COLO668 (cell line): ENCODE measurements at regions not wholly inside any gene's neighbourhood (a gene's known extent, or its start where the extent isn't known, plus 50 kb on each side); places are given as distances from the start of the nearest gene placed in this dataset.

Experiments
- DNase-seq: peaks from one replicate; lab custom pipeline; 2025; ENCODE audit not compliant: unreplicated experiment; lab: John Stamatoyannopoulos, UW

DNA sequence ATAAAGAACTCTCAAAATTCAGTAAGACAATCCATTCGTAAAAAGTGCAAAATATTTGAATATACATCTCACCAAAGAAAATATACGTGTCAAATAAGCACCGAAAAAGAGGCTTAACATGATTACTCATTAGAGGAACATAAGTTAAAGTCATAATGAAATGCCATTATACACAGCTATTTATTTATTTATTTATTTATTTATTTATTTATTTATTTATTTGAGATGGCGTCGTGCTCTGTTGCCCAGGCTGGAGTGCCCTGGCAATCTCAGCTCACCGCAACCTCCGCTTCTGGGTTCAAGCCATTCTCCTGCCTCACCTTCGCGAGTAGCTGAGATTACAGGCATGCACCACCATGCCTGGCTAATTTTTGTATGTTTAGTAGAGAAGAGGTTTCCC, 203.6 kb upstream of the UBASH3B start:
- DNase-seq = no peak

DNA sequence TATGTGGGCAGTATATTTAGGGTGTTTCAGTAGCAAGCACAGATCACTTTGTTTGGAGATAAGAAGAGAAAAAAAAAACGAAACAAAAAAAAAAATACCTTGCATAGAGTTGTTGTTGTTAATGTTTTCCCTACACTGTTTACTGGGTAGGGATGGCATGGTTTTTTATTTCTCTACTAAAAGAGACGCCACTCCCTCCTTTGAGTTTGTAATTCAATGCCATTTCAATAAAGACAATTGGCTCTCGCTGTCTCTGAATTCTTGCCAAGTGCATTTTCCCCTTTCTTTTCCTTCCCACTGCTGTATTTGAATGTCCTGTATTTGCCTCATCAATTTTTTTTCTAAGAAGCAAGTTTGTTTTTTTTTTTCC, 213.9 kb upstream of the UBASH3B start:
- no peak for DNase-seq

DNA sequence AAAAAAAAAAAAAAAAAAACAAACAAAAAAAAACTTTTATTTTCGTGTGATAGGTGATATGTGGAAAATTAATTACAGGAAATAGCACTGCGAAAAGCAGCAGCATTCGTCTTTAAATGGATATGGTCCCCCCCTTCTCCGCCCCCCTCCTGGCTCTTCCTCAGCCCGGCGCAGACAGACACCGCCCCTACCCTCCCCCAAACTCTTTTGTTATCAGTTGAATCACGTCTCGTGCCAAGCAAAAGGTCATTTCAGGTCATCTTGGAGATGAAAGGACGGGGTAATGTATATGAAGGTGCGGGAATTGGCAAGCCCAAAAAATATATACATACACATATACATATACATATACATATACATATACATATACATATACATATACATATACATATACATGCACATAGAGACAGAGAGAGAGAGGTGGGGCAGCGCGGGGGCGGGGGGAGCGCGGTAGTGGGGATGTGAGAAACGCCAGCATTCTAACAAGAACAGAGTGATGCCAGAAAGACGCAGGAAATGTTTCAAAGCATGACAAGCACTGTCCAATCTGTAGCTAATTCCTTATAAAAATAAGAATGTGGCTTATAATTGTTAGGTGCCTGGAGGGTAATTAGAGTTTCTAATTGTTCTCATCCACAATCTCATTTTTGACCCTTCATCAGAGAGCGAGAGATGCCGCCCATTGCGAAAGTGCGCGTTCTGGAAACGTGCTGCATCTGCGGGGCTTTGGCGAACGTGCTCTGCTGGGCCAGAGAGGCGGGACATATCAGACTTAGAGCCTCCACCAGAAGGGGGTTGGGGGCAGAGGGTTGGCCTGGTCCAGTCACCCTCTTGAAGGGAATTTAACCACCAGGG, 214.5 kb upstream of the UBASH3B start:
- DNase-seq = no peak

DNA sequence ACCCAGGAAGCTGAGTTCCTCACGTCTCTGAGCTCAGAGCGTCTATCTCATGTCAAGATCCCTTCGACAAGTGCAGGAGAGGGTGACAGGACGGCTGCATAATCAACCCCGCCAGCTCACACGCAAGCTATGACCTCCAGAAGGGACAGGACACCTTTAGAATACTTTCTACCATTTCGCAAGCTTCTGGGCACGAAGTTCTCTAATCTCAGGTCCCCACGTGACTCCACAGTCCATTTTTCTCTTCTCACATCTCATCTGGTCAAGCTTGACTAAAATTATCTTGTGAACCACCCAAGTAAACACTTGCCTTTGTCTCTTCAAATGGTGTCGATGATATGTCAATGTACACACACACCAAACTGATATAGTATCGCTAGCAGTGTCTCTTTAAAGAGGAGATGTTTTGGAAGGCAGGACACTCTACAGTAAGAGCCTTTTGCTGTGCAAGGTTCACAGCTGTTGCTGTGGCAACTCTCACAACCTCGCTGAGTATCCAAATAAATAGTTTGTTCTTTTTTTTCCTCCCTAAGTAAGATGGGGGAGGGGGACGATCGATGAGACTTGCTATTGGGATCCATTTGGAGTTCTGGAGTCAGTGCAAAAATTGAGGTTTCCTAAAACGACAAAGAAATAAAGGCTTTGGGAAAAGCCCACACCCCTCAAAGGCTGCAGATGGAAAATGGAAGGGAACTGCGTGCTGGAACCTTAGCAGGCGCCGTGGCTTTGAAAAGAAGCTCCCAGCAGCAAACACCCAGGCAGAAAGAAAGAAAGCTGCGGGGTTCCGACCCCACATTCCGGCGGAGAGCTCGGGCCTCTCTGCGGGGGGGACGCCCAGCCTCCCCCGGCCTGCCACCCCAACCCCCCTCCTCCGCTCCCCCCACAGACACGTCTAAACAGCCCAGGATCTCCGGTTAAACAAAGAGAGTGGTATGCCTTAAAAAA, 215.4 kb upstream of the UBASH3B start:
- no peak for DNase-seq

DNA sequence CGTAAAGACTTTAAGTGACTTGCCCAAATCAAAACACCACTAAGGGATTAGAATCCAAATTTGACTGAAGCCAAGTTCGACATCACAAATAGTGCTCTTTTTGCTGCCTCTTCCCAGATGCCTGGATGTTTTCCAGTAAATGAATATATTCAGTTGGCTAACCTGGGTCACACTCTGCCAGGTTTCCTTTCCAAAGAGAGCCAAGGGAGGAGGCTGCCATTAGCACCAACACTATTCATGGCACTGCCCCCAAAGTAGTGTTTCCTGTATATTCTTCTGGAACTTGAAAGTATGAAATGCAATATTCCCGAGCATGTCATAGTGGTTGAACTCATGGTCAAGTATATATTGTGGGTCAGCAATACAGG, 219.3 kb upstream of the UBASH3B start:
- no peak for DNase-seq

DNA sequence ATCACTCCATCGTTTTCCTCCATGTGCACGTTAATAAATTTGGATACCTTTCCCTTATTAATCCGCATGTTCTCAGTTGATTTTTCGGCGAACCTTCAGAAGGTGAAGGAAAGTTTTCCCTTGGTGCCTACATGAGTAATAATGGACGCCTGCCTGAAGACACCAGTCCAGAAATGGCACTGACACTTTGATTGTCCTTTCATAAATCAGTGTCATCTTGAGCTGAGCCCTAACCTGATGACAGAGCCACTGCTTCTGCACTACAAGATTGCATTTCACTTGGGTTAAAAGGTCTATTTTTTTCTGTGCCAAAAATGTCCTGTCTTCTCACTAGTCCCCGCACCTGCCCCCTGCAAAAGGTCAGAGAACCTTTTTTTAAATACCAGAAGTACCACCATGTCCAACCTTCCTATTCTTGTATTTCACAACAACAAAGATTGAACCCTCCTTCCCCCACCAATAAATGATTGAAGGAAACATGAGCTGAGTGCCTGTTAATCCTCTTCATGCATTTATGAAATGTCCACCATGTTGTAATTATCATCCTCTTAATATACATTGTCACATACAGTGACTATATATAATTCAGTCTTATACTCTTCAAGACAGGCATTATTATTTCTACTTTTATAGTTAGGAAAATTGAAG, 219.9 kb upstream of the UBASH3B start:
- DNase-seq = no peak

DNA sequence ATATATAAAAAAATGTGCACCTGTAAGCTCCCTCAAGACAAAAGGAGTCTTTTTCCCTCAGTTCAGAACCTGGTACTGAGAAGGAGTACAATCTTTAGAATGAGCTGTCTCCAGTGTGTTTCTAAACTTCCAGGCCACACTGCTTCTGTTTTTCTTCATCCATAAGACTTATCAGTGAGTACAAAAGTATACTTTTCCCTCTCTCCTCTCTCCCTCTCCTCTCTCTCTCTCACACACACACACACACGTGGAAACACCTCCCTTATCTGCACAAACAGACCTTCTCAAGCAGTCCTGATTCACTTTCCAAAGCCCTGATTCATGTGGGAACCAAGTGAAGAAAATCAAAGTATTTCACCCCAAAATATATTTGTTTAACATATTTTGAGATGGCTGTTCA, 220.7 kb upstream of the UBASH3B start:
- no peak for DNase-seq

DNA sequence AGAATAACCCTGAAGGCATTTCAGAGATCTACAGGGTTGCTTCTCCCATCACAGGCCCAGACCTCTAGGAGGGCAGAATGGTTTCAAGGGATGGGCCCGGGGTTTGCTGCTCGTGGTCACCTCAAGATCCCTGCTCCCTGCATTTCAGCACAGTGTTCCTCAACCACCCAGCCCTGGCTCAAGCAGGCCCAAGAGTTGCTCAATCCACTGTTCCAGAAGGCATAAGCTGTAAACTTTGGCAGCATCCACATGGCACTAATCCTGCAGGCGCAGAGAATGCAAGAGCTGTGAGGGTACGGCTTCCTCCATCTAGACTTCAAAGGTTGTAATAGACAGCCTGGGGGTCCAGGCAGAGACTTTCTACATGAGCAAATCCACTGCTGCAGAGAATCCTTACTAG, 225.0 kb upstream of the UBASH3B start:
- DNase-seq = no peak

DNA sequence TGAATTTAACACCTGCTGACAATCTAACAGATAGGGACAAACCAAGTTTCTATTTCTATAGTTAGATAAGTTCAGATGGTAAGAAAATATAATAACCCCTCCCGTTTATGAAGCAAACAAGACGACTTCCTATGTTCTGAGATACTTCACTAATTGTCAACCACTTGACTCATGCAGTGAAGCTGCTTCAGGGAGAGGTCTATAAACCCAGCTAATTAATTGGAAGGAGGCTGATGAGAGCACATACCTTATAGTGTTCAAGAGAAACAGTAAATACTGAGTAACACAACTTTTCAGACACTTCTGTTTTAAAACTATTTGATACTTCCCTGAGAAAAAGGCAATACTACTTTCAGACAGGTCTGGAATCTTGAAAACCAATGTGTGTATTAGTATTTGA, 229.4 kb upstream of the UBASH3B start:
- no peak for DNase-seq

DNA sequence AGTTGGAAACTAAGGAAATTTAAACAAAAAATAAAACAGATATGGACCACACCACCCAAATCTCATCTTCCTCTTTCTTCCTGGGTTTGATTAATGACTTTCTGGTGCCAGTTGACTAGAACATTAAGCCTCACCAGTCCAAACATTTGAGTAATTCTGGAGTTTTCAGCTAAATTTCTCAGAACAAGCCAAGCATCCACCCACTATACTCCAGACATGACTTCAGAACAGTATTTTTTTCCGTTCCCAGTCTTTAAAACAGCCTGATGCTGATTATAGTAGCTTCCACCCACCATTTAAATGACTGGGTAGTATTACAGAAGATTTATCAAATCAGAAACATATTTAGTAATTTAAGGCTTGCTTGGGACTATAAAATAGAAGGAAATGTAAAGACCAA, 230.9 kb upstream of the UBASH3B start:
- no peak for DNase-seq

DNA sequence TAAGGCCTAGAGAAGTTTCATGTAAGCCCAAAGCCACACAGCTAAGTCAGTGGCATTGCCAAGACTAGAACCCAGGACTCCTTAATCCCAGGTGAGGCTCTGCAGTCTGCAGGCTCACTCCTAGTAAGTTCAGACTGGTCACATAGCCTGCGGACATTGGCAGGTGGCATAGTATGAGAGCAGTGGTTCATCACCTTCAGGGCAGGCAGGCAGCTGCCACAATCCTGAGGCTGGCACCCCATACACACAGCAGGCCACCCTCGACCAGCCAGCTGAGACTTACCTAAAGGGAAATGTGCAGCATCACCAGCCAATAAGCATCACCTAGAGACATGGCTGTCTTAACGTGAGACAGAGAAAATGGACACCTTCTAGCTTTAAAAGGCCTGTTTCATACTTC, 231.6 kb upstream of the UBASH3B start:
- DNase-seq = no peak

DNA sequence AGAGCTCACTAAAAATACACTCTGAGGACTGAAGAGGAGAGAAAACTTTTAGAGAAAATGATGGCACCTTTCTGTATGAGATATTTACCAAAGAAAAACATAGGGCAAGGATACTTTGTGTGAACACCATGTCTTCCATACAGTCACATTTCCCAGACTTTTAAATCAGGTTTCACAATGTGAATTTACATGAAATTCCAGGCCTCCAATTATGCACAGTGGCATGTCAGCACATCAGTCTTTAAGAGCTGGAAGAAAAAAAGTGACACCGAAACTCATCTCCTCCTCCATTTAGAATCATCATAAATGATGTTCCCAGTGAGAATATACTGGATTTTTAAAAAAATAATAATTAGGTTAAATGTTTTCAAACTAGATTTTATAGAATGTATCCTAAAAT, 232.2 kb upstream of the UBASH3B start:
- no peak for DNase-seq

DNA sequence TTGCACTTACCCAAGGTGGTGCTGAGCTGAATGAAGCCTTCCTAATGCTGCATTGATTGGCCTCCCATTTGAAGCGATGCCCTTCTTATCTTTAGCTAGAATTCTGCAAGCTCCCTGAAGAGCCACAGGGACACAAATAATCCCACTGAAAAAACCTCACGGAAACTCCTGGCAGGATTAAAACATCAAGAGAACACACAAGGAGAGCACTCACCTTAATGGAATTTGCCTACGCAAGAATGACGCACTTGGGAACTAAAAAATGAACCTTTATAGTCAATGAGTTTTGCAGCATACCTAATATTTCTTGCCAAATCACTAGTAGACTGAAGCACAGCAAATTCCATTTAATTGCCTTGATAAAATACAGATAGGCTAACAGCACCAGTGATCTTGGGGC, 232.8 kb upstream of the UBASH3B start:
- DNase-seq = no peak

DNA sequence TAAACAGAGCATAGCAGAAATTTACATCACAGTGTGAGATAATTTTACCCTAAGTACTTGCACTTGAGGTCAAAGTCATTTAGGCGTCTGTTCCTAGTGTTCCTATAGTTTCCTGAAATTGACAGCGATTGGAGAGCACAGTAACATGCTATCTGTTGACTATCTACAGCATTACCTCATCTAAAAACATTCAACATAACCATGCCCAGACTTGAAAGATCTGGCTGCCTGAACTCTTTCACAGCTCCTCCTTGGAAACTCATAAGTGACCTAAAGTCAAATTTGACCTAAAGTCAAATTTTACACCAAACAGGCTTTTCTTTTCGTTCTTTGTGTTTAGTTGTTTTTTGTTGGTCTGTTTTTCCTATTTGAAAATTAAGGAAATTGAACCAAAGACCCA, 233.8 kb upstream of the UBASH3B start:
- no peak for DNase-seq

DNA sequence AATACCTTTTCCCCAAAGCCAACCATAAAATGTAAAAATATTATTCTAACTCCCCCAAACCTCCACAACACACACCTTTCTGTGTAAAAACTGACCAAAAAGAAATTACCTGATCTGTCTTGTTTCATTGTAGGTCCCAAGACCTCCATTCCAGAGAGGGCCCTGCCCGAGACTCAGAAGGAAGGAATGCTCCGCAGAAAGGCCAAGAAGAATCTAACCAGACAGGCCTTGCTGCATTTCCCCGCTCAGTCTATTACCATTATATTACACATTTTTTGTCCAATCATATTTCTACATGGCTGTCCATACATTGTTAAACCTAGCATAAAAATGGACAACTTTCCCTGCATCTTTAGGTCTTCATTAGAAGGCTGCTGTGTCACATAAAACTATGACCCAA, 237.5 kb upstream of the UBASH3B start:
- DNase-seq = no peak

DNA sequence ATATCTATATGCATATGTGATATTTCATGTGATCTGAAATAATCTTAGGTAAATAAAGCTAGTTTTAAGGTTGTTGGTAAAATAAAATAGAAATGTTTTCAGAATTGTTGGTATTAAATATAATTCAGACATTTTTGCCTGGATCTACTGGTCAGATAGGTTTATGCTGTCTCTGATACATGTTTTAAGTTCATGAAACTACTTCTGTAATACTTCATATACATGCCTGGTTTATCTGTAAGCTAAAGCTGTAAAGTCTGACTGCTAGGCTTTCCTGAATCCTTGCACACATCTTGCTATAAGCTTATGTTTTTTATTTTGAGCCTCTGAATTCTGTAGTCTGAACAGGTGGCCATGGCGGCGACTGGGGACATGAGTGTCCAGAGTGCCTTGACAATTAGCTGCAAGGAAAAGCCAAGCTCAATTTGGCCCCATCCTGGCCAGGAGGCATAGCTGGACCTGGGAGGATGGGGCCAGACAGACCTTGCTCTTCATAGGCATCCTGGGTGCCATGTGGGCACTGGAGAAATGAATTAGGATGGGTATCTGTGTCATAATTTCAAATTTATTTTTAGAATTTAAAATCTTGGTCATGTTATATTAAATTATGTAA, 241.0 kb upstream of the UBASH3B start:
- no peak for DNase-seq

DNA sequence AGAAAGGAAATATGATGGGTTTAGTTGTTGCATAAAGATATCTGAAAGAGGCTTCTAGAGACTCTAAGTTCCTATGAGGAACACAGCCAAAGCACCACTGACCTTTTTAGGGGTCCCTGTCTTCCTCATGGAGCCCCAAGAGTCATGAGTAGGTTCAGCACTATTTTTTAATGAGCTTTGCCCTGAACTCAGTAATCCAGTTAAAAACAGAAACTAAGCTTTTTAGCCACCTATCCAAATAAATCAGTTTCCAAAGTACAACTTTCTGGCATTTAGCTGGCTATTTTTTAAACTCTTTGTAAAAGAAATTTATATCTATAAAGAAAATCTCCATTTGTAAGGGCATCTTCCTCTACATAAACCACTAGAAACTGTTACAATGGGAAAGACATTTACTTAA, 241.8 kb upstream of the UBASH3B start:
- DNase-seq = no peak

DNA sequence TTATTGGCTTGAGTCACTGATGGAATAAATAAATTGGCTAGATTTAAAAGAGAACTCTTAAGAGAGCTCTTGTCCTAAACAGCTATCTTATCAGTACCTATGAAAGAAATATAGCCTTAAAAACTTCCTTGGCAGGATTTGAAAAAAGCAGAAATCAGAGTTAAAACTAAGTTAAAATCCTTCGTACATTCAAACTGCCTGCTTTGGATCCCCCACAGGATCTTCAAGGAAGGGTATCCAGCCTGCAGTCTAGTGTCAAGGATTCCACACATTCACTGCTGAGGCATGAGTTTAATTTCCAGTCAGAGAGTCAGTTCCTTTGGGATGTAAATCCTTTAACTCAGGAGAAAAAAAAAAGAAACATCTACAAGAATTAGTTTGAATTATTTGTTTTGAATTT, 242.9 kb upstream of the UBASH3B start:
- DNase-seq = no peak

DNA sequence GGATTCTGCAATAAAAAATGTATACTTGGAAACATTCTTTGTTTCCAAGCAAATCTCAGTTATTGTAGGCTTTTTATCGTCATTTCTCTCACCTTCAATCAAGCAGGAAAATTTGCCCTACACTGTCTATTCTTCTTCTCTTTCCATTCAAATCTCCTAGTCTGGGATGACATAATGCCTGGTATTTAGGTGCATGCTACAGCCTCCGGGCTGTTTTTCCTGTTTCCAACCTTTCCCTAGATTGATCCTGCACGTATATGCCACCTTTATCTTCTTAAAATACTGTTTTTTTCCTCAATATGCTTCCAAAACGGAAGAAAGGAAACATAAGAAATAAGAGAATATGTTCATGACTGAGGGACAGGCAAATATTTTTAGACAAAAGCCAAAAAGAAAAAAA, 249.1 kb upstream of the UBASH3B start:
- DNase-seq = no peak

DNA sequence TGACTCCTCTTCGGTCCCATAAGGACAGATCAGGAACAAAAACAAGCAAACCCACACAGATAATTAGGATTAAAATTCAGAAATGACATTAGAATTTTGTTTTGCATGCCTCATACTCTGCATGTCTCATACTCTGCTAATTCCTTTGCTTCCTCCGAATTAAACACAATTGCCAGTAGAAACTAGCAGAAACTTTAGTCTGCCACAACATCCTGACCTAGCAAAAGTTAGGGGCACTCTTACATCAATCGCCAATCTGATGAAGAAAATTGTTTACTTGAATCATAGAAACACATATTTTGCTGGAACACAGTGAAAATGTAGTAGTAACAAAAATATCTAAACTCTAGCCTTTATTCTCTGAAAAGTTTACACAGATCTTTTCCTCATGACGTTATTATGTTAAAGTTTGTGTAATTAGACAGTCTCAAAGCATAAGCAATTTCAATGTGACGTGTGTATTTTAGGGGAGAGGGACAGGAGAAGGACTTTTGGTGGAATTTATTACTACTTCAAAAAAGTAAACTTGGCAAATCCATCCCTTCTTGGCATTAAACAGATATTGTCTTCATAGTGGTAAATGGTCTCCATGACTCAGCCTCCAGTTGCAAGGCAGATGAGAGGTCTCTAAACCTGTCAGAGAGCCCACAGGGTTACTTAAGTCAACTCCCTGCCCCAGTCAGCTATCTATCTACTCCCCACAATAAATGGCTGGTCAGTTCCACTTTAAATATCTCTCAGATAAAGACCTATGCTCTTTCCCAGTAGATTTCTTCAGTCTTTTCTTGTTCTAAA, 249.8 kb upstream of the UBASH3B start:
- no peak for DNase-seq

DNA sequence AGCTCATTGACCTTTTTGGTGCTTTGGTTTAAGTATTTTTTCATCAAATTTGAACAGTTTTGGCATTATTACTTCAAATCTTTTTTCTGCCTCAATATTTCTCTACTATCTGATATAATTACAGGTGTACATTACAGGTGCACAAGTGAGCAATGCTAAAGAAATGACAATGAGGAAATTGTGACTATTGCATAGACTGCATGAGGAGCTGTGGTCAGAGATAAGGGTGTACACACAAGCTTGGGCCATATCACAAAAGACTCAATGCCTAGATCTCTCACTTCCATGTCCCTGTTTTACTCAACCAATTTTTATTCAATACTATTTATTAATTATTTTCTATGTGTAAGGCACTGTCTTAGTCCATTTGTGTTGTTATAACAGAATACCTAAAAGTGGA, 251.0 kb upstream of the UBASH3B start:
- DNase-seq = no peak
